22Rv1 (cell line): ENCODE measurements at regions not wholly inside any gene's neighbourhood (a gene's known extent, or its start where the extent isn't known, plus 50 kb on each side); places are given as distances from the start of the nearest gene placed in this dataset.

Experiments
- H3K27ac ChIP-seq: fragments of 450-650 bp; 2 replicates; pipeline ENCODE4 v1.5.1; 2017
- CTCF ChIP-seq: fragments of 450-650 bp; IDR thresholded peaks from 2 replicates; pipeline ENCODE4 v1.5.1; 2017; ENCODE audit warnings: mild to moderate bottlenecking
- ZFX ChIP-seq: fragments of 450-650 bp; IDR thresholded peaks from 2 replicates; pipeline ENCODE4 v1.6.1; 2017; ENCODE audit warnings: antibody characterized with exemption, borderline replicate concordance

DNA sequence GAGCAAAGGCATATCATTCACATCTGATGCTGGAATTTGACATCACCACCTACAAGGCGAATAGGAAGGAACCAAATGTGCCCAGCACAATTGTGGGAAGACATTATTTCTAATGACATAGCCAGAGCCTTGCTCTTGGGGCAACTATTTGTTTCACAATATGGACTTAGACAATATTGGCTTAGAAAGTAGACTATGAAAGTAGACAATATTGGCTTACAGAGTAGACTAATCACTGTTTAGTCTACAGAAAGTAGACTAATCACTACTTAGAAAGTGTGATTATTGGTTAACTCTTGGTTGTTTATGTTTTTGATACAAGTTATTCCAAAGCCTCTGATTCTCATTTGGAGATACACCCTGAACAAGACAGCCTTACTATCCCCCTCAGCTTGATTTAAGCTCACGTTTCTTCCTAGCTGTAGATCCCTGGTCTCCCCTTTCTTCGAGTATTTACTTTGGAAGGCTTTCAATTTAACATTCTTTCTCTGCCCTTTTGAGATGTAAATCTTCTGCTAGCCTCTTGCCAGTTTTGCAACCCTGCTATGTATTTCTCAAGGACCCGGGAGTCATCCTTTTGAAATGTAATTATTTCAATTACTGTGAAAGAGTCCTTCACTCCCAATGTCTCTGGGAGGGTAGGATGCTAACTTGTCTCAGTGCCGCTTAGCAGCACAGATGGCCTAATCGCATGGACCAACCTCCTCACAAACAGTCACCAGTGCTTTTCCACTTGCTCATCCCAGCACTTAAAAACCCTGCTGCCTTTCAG is 843.2 kb downstream of the GALC start:
- no peak overlapping the region for H3K27ac ChIP-seq
- TF ChIP-seq CTCF (no peak), ZFX (no peak)

DNA sequence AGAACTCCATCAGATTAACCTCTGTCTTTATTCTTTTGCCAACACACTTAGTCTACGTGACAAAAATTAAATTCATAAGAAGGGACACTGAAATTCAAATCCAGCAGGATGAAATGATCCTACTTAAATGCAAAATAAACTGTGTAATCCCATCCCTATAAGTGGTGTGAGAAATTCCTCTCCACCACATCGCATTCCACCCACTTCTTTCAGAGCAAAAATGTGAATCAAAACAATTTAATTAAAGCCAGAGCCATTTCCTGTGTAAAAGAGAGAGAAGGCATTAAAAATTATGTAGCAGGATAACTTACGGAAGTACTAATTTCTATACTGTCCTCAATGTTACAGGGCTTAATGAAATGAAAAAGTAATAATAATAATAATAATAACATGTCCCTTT is 844.3 kb downstream of the GALC start:
- TF ChIP-seq CTCF, result no peak
- TF ChIP-seq ZFX, result no peak
- H3K27ac ChIP-seq, result no peak overlapping the region

- TF ChIP-seq ZFX (no peak), CTCF (no peak)
- H3K27ac ChIP-seq, result no peak overlapping the region
These were observed 850.3 kb downstream of the GALC start for GRCh38 chr14:87142551-87143211.

GRCh38 chr14:87141801-87142200 is 851.2 kb downstream of the GALC start:
- no peak overlapping the region for H3K27ac ChIP-seq
- TF ChIP-seq CTCF (no peak), ZFX (no peak)

GRCh38 chr14:87139299-87139698 is 853.7 kb downstream of the GALC start:
- TF ChIP-seq CTCF, result no peak
- TF ChIP-seq ZFX, result no peak
- H3K27ac ChIP-seq, result no peak overlapping the region

GRCh38 chr14:87133073-87133801 is 859.7 kb downstream of the GALC start:
- H3K27ac ChIP-seq, result no peak overlapping the region

More at GRCh38 chr14:87133073-87133801, 859.7 kb downstream of the GALC start:
- TF ChIP-seq CTCF, result no peak
- TF ChIP-seq ZFX, result no peak
